Activated CD8-positive, alpha-beta T cell treated with anti-CD3 and anti-CD28 coated beads for 36 hours (primary cell): ENCODE measurements at regions not wholly inside any gene's neighbourhood (a gene's known extent, or its start where the extent isn't known, plus 50 kb on each side); places are given as distances from the start of the nearest gene placed in this dataset.
"Not testable (repeated sequence)": the region's sequence is repeated elsewhere in the genome, so short reads cannot be mapped to it uniquely, and the experiment has no call there.

Experiments used
- ATAC-seq: fragments of 200-7000 bp; cut with Tn5 transposase; one replicate; pipeline ENCODE4 v1.10.0; 2021; ENCODE audit warnings: mild to moderate bottlenecking, moderate library complexity
- CTCF ChIA-PET: fragments of 350-600 bp; sonication (Branson Sonifier 250); formaldehyde crosslinking; loops from one replicate; lab custom pipeline; 2021; ENCODE audit warnings: antibody characterized with exemption; lab: Charles Lee
- POLR2A ChIA-PET: fragments of 350-600 bp; sonication (Branson Sonifier 250); formaldehyde crosslinking; loops from one replicate; lab custom pipeline; 2021; ENCODE audit warnings: antibody characterized with exemption; lab: Charles Lee
- DNase-seq: peaks from one replicate; pipeline ENCODE4 v3.0.0-alpha.2; 2020
- H3K27ac Mint-ChIP-seq: one replicate; pipeline ENCODE4 v1.8.0; 2021; ENCODE audit warnings: mild to moderate bottlenecking, mixed read lengths
- H3K27me3 Mint-ChIP-seq: one replicate; pipeline ENCODE4 v1.8.0; 2021; ENCODE audit warnings: mixed read lengths
- H3K36me3 Mint-ChIP-seq: one replicate; pipeline ENCODE4 v1.8.0; 2021; ENCODE audit warnings: low read depth, mixed read lengths
- H3K4me1 Mint-ChIP-seq: one replicate; pipeline ENCODE4 v1.8.0; 2021; ENCODE audit warnings: low read depth, mixed read lengths
- H3K4me3 Mint-ChIP-seq: one replicate; pipeline ENCODE4 v1.8.0; 2021; ENCODE audit warnings: mild to moderate bottlenecking, moderate library complexity, mixed read lengths
- H3K9me3 Mint-ChIP-seq: one replicate; pipeline ENCODE4 v1.8.0; 2021; ENCODE audit warnings: mixed read lengths
- intact Hi-C: fragments of 100-400 bp; cut with micrococcal nuclease; formaldehyde crosslinking; loops from one replicate; pipeline ENCODE4 v1.10.0; 2022
- TF ChIP-seq, protein P1 (sequence below): fragments of 200-600 bp; IDR thresholded peaks from one replicate; pipeline ENCODE4 v1.8.0; 2022; ENCODE audit warnings: antibody characterized with exemption, mild to moderate bottlenecking

DNA sequence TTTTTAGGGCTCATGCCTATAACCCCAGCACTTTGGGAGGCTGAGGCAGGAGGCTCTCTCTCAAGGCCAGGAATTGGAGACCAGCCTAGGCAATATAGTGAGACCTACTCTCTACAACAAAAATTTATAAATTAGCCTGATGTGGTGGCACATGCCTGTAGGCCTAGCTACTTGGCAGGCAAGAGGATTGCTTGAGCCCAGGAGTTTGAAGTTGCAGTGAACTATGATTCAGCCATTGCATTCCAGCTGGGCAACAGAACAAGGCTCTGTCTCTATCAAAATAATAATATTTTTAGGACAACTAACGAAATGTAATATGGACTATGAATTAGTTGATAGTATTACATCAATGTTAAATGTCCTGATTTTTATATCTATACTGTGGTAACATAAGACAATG, 68.8 kb upstream of the ARID1A start:
- Mint-ChIP-seq H3K27ac (no peak overlapping the region), H3K27me3 (no peaks in the 10 kb centered on the region), H3K4me1 (no peaks in the 10 kb centered on the region), H3K4me3 (no peak overlapping the region), H3K9me3 (peaks cover 1% of the 10 kb centered on the region), H3K36me3 (no peaks in the 10 kb centered on the region)
- ATAC-seq (no peak), DNase-seq (no peak)
- intact Hi-C loops: no loop called here
- ChIA-PET CTCF (interaction anchor here (0.9 to 1.0 kb wide), 2 partner anchors 19 to 25 kb away, joined by 3 read pairs; no protein-coding TSS in a partner anchor), POLR2A (no interaction called here)
- TF ChIP-seq, protein P1, sequence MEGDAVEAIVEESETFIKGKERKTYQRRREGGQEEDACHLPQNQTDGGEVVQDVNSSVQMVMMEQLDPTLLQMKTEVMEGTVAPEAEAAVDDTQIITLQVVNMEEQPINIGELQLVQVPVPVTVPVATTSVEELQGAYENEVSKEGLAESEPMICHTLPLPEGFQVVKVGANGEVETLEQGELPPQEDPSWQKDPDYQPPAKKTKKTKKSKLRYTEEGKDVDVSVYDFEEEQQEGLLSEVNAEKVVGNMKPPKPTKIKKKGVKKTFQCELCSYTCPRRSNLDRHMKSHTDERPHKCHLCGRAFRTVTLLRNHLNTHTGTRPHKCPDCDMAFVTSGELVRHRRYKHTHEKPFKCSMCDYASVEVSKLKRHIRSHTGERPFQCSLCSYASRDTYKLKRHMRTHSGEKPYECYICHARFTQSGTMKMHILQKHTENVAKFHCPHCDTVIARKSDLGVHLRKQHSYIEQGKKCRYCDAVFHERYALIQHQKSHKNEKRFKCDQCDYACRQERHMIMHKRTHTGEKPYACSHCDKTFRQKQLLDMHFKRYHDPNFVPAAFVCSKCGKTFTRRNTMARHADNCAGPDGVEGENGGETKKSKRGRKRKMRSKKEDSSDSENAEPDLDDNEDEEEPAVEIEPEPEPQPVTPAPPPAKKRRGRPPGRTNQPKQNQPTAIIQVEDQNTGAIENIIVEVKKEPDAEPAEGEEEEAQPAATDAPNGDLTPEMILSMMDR: no peak

DNA sequence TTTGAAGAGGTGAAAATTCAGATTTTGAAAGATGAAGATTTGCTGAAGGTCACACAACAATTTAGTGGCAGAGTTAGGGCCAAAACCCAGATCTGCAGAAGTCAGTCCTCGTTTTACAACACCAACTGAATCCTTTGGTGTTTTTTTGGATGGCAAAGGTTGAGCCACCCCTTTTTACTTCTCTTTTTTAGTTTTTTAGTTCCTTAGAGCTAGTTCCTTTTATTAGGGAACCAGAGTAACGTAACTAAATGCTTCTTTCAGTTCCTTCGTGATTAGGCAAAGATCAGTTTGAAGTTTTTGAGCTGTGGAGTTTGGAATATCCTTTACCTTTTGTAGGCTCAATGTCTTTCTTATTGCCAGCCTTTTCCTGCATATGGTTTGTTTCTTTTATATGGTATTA, 67.9 kb upstream of the ARID1A start:
- H3K27me3 Mint-ChIP-seq: no peaks in the 10 kb centered on the region
- no peaks in the 10 kb centered on the region for H3K4me1 Mint-ChIP-seq
- DNase-seq (no peak), ATAC-seq (no peak)
- H3K4me3 Mint-ChIP-seq: no peak overlapping the region
- ChIA-PET POLR2A (no interaction called here), CTCF (no interaction called here)
- H3K27ac Mint-ChIP-seq: no peak overlapping the region
- peaks cover 3% of the 10 kb centered on the region for H3K9me3 Mint-ChIP-seq
- TF ChIP-seq, protein P1: no peak
- no peaks in the 10 kb centered on the region for H3K36me3 Mint-ChIP-seq
- intact Hi-C loops: no loop called here

GRCh38 chr1:26630634-26631033, 65.2 kb upstream of the ARID1A start:
- ChIA-PET POLR2A (no interaction called here), CTCF (interaction anchor here (1.0 kb wide), 1 partner anchor 29 kb away, joined by 4 read pairs; no protein-coding TSS in a partner anchor)
- H3K27ac Mint-ChIP-seq: no peak overlapping the region
- DNase-seq: no peak
- H3K36me3 Mint-ChIP-seq: no peaks in the 10 kb centered on the region
- peaks cover 2% of the 10 kb centered on the region for H3K9me3 Mint-ChIP-seq
- TF ChIP-seq, protein P1: no peak
- no peak overlapping the region for H3K4me3 Mint-ChIP-seq
- H3K27me3 Mint-ChIP-seq: no peaks in the 10 kb centered on the region
- no peak for ATAC-seq
- no peaks in the 10 kb centered on the region for H3K4me1 Mint-ChIP-seq
- intact Hi-C loops: no loop called here

- H3K4me1 Mint-ChIP-seq, ATAC-seq, CTCF ChIA-PET, DNase-seq, H3K27ac Mint-ChIP-seq, POLR2A ChIA-PET, intact Hi-C loops, H3K27me3 Mint-ChIP-seq, H3K9me3 Mint-ChIP-seq, H3K4me3 Mint-ChIP-seq, H3K36me3 Mint-ChIP-seq: not testable (repeated sequence)
Measured at GRCh38 chr1:26635800-26636199, 60.0 kb upstream of the ARID1A start.

- CTCF ChIA-PET: no interaction called here
- POLR2A ChIA-PET: no interaction called here
Measured at GRCh38 chr1:26645734-26646133, 50.1 kb upstream of the ARID1A start.

More at GRCh38 chr1:26645734-26646133, 50.1 kb upstream of the ARID1A start:
- intact Hi-C loops: no loop called here
- DNase-seq: no peak
- H3K4me1 Mint-ChIP-seq: no peaks in the 10 kb centered on the region
- TF ChIP-seq, protein P1: no peak
- H3K9me3 Mint-ChIP-seq: no peaks in the 10 kb centered on the region
- H3K27ac Mint-ChIP-seq: no peak overlapping the region
- no peak for ATAC-seq
- H3K27me3 Mint-ChIP-seq: no peaks in the 10 kb centered on the region
- no peaks in the 10 kb centered on the region for H3K36me3 Mint-ChIP-seq
- H3K4me3 Mint-ChIP-seq: no peak overlapping the region
